Keratinocyte (primary cell): ENCODE measurements at regions not wholly inside any gene's neighbourhood (a gene's known extent, or its start where the extent isn't known, plus 50 kb on each side); places are given as distances from the start of the nearest gene placed in this dataset.

Experiments used
- EZH2 ChIP-seq: IDR thresholded peaks from one replicate; pipeline ENCODE4 v1.6.1; 2012; ENCODE audit warnings: inconsistent platforms, mild to moderate bottlenecking, low read length, moderate library complexity
- TF ChIP-seq, protein P1 (sequence below), 3 experiments: IDR thresholded peaks in 1 of 3; conservative IDR thresholded peaks in 1 of 3; optimal IDR thresholded peaks in 1 of 3; 2 replicates in 2 of 3; 3 replicates in 1 of 3; pipeline versions ENCODE3 to v1.5.1; 2011; ENCODE audit warnings: low read length in 3 of 3, mild to moderate bottlenecking in 3 of 3, moderate library complexity in 2 of 3, control low read depth in 1 of 3, inconsistent platforms in 1 of 3; ENCODE audit not compliant: insufficient read depth in 2 of 3; ENCODE audit errors: extremely low read depth in 1 of 3

DNA sequence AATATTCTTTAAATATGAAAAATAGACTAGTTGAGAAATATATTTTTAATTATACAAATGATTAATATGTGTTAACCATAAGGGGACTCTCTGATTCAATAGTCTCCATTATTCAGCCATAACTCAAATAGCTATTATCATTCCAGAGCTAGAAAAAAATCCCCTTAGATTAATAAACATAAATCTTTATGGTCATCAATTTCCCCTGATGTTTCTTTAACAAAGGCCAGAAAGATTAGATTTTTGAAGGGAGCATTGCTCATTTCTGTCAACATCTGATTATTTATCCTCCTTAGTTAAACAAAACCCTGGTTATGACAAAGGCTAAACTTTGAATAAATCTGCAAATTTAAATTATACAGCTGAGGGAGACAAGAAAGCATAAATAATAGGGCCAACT, 215.7 kb downstream of the PLA2G4A start:
- TF ChIP-seq, protein P1, sequence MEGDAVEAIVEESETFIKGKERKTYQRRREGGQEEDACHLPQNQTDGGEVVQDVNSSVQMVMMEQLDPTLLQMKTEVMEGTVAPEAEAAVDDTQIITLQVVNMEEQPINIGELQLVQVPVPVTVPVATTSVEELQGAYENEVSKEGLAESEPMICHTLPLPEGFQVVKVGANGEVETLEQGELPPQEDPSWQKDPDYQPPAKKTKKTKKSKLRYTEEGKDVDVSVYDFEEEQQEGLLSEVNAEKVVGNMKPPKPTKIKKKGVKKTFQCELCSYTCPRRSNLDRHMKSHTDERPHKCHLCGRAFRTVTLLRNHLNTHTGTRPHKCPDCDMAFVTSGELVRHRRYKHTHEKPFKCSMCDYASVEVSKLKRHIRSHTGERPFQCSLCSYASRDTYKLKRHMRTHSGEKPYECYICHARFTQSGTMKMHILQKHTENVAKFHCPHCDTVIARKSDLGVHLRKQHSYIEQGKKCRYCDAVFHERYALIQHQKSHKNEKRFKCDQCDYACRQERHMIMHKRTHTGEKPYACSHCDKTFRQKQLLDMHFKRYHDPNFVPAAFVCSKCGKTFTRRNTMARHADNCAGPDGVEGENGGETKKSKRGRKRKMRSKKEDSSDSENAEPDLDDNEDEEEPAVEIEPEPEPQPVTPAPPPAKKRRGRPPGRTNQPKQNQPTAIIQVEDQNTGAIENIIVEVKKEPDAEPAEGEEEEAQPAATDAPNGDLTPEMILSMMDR (optimal IDR thresholded peaks at IDR 0.05 in 1 of 3, IDR thresholded peaks at IDR 0.05 in 1 of 3, conservative IDR thresholded peaks at IDR 0.05 in 1 of 3; ENCODE audit: extremely low read depth in 1 of 3, insufficient read depth in 2 of 3, low read length in 3 of 3) = no peak
- no peak for TF ChIP-seq EZH2
